K562 (cell line): ENCODE measurements at regions not wholly inside any gene's neighbourhood (a gene's known extent, or its start where the extent isn't known, plus 50 kb on each side); places are given as distances from the start of the nearest gene placed in this dataset.

Experiments
- ATAC-seq: fragments of 200-7000 bp; cut with Tn5 transposase; 3 replicates; pipeline ENCODE4 v1.9.1; 2020; ENCODE audit warnings: moderate library complexity
- BruUV-seq: library from RNA; stranded (reverse); fragments of 400-500 nt; replicated peaks from 2 replicates; lab custom pipeline; 2021; lab: Mats Ljungman, UMichigan
- CTCF ChIA-PET: fragments of 300-600 bp; formaldehyde crosslinking; extraction: SDS; loops from one replicate; lab custom pipeline; 2021; ENCODE audit warnings: low intra/inter-chr PET ratio; lab: Yijun Ruan, JAX
- POLR2A ChIA-PET: fragments of 300-600, 350-650 bp; sonication (Branson Sonifier 250); formaldehyde crosslinking; extraction: SDS; loops from one replicate; lab custom pipeline; 2021; ENCODE audit warnings: antibody characterized with exemption, inconsistent platforms; lab: Yijun Ruan, JAX
- DNase-seq, 4 experiments: peaks; one replicate each; pipeline versions ENCODE4 v3.0.0 to v3.0.0-alpha.2; 2011 to 2018; ENCODE audit warnings: low spot score in 3 of 4, mixed read lengths in 3 of 4; ENCODE audit errors: extremely low read depth in 1 of 4
- FAIRE-seq: peaks from 2 replicates; lab custom pipeline; 2011; peaks lifted over from hg19 to GRCh38; lab: Jason Lieb, UNC
- H2AFZ ChIP-seq: 2 replicates; pipeline ENCODE4 v1.6.0; 2011; ENCODE audit warnings: low read depth, low read length, control low read depth, inconsistent platforms
- H3K27ac ChIP-seq: fragments of 200-600 bp; 3 replicates; pipeline ENCODE4 v1.8.0; 2011; ENCODE audit warnings: low read depth, mild to moderate bottlenecking, control low read depth, inconsistent platforms, low read length, moderate library complexity, mixed read lengths; ENCODE audit errors: extremely low read depth
- H3K27me3 ChIP-seq, 2 experiments: fragments of 300-600 bp in 1 of 2; 2 replicates in 1 of 2; 3 replicates in 1 of 2; pipeline versions ENCODE4 v1.6.0 to v1.8.0; 2011; ENCODE audit warnings: inconsistent platforms in 2 of 2, low read length in 2 of 2, mild to moderate bottlenecking in 1 of 2, mixed read lengths in 1 of 2, moderate library complexity in 1 of 2; ENCODE audit not compliant: control insufficient read depth in 2 of 2, insufficient read depth in 2 of 2
- H3K36me3 ChIP-seq: fragments of 300-600 bp; 3 replicates; pipeline ENCODE4 v1.8.0; 2011; ENCODE audit warnings: mild to moderate bottlenecking, low read length, inconsistent platforms; ENCODE audit not compliant: control insufficient read depth, insufficient read depth
- H3K4me1 ChIP-seq, 2 experiments: fragments of 200-600 bp in 1 of 2; replicated peaks in 1 of 2; 2 replicates in 1 of 2; 3 replicates in 1 of 2; pipeline versions ENCODE4 v1.5.1 to v1.8.0; 2011; ENCODE audit warnings: inconsistent platforms in 2 of 2, low read length in 2 of 2, mild to moderate bottlenecking in 1 of 2, mixed read lengths in 1 of 2, moderate library complexity in 1 of 2; ENCODE audit not compliant: control insufficient read depth in 2 of 2, insufficient read depth in 2 of 2
- H3K4me2 ChIP-seq: 2 replicates; pipeline ENCODE4 v1.6.1; 2011; ENCODE audit warnings: low read length, control low read depth, inconsistent platforms, mixed read lengths; ENCODE audit not compliant: insufficient read depth
- H3K4me3 ChIP-seq: fragments of 200-600 bp; sonication (generic), shearing (Covaris generic); 2 replicates; pipeline ENCODE4 v1.5.1; 2016; ENCODE audit warnings: control low read depth, inconsistent platforms
- H3K79me2 ChIP-seq: fragments of 200-600 bp; 3 replicates; pipeline ENCODE4 v1.8.0; 2011; ENCODE audit warnings: low read length, inconsistent platforms; ENCODE audit not compliant: control insufficient read depth, insufficient read depth
- H3K9ac ChIP-seq, 2 experiments: 2 replicates each; pipeline versions ENCODE4 v1.6.0 to v1.6.1; 2011; ENCODE audit warnings: low read depth in 2 of 2, low read length in 2 of 2, control low read depth in 1 of 2, inconsistent platforms in 1 of 2, mild to moderate bottlenecking in 1 of 2, mixed read lengths in 1 of 2; ENCODE audit not compliant: insufficient read depth in 1 of 2
- H3K9me1 ChIP-seq: one replicate; pipeline ENCODE4 v1.6.0; 2011; ENCODE audit warnings: inconsistent platforms, mild to moderate bottlenecking, low read length, moderate library complexity; ENCODE audit not compliant: control insufficient read depth, insufficient read depth
- H3K9me3 ChIP-seq: replicated peaks from 2 replicates; pipeline ENCODE4 v1.5.1; 2011; ENCODE audit warnings: low read depth, low read length, inconsistent platforms; ENCODE audit not compliant: control insufficient read depth, insufficient read depth
- H4K20me1 ChIP-seq: replicated peaks from 2 replicates; pipeline ENCODE4 v1.6.1; 2011; ENCODE audit warnings: low read length, inconsistent platforms, mixed read lengths; ENCODE audit not compliant: control insufficient read depth, insufficient read depth
- CREB3 ChIP-seq: fragments of 450-650 bp; conservative IDR thresholded peaks from 2 replicates; pipeline ENCODE4 v1.6.1; 2016; ENCODE audit warnings: missing genetic modification characterization, low read depth, mild to moderate bottlenecking, missing compliant biosample characterization, moderate library complexity
- ELK1 ChIP-seq: sonication (generic); formaldehyde crosslinking; IDR thresholded peaks from 2 replicates; pipeline ENCODE4 v1.8.1; 2022; ENCODE audit warnings: missing genetic modification reagents
- ETS2 ChIP-seq: IDR thresholded peaks from 2 replicates; pipeline ENCODE4 v1.6.1; 2016; ENCODE audit warnings: borderline replicate concordance, missing genetic modification characterization, mild to moderate bottlenecking, moderate library complexity, missing compliant biosample characterization; ENCODE audit not compliant: poor library complexity, severe bottlenecking
- FOSL1 ChIP-seq: fragments of 200-800 bp; sonication (Bioruptor generic); conservative IDR thresholded peaks from 2 replicates; pipeline ENCODE4 v1.6.1; 2016; ENCODE audit warnings: missing genetic modification characterization, missing compliant biosample characterization
- FOXA3 ChIP-seq, 2 experiments: fragments of 450-650 bp in 1 of 2; sonication (generic) in 1 of 2; formaldehyde crosslinking; IDR thresholded peaks in 1 of 2; conservative IDR thresholded peaks in 1 of 2; 2 replicates each; pipeline versions ENCODE4 v1.4.0 to v1.8.0; 2020 to 2022; ENCODE audit warnings: mild to moderate bottlenecking in 2 of 2, missing genetic modification reagents in 1 of 2
- GABPB2 ChIP-seq: fragments of 250-450 bp; sonication (Bioruptor Pico); conservative IDR thresholded peaks from 2 replicates; pipeline ENCODE4 v1.5.1; 2021; ENCODE audit warnings: mild to moderate bottlenecking
- HSF4 ChIP-seq: fragments of 250-450 bp; sonication (Bioruptor Pico); IDR thresholded peaks from 2 replicates; pipeline ENCODE4 v2.1.2; 2022; ENCODE audit warnings: mild to moderate bottlenecking, moderate library complexity, borderline replicate concordance
- POLR3G ChIP-seq: IDR thresholded peaks from 2 replicates; pipeline ENCODE4 v1.6.1; 2011; ENCODE audit not compliant: insufficient read length, insufficient replicate concordance; ENCODE audit errors: extremely low read depth
- PRMT5 ChIP-seq: sonication (generic); formaldehyde crosslinking; IDR thresholded peaks from 2 replicates; pipeline ENCODE4 v1.5.0; 2020; ENCODE audit warnings: missing genetic modification reagents
- RBFOX2 ChIP-seq: fragments of 200-400 bp; formaldehyde crosslinking; IDR thresholded peaks from 2 replicates; pipeline ENCODE4 v1.6.1; 2017; ENCODE audit warnings: low read depth, mild to moderate bottlenecking, low read length, moderate library complexity
- THRAP3 ChIP-seq: fragments of 450-650 bp; IDR thresholded peaks from 2 replicates; pipeline ENCODE4 v1.6.1; 2016; ENCODE audit warnings: mild to moderate bottlenecking, inconsistent platforms, borderline replicate concordance
- XRCC4 ChIP-seq: IDR thresholded peaks from one replicate; pipeline ENCODE4 v1.6.1; 2011; ENCODE audit not compliant: insufficient read depth, insufficient read length; ENCODE audit errors: extremely low read depth
- ZNF121 ChIP-seq: sonication (generic); formaldehyde crosslinking; conservative IDR thresholded peaks from 2 replicates; pipeline ENCODE4 v1.8.0; 2022; ENCODE audit warnings: missing genetic modification reagents
- ZNF239 ChIP-seq: fragments of 250-450 bp; sonication (Bioruptor Pico); IDR thresholded peaks from 2 replicates; pipeline ENCODE4 v1.4.0; 2020; ENCODE audit warnings: mild to moderate bottlenecking
- ZNF311 ChIP-seq: fragments of 250-450 bp; sonication (Bioruptor Pico); IDR thresholded peaks from 2 replicates; pipeline ENCODE4 v1.4.0; 2020; ENCODE audit warnings: mild to moderate bottlenecking, moderate library complexity
- whole genome bisulfite sequencing: fragments of 100-300 bp; shearing (Covaris generic); methylation state at CpG from one replicate; pipeline ENCODE4 v1.1.6; 2016; ENCODE audit warnings: low coverage, mixed read lengths; ENCODE audit not compliant: insufficient coverage; ENCODE audit errors: missing lambda C conversion rate; 5-methylcytosine and 5-hydroxymethylcytosine counted together
- in situ Hi-C: fragments of 300-500 bp; cut with MboI; formaldehyde crosslinking; loops from 4 replicates; pipeline ENCODE4 v1.15.0; 2018; ENCODE audit warnings: inconsistent platforms, mixed read lengths
- intact Hi-C: fragments of 100-400 bp; cut with micrococcal nuclease; formaldehyde crosslinking; loops from 2 replicates; pipeline ENCODE4 v1.14.2; 2022

DNA sequence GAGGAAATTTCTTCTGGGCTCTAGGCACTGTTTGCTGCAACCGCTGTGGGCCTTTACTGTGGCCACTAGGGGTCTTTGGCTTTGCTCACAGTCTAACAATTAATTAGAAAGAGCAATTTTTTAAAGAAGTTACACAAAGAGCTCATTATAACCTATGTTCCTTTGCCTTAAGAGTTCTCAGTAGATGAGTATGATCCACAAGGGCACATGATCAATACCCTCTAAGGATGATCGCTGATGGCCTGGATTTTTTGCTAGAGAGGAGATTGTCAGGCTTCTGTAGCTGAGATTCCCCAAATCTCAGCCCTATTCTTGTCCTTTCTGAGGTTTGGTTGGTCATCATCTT, 80.8 kb upstream of the RHOBTB1 start (continued):
- 0 out of 2 replicates have a peak, but pooled peaks have one; percentile 8 for TF ChIP-seq FOSL1

GRCh38 chr10:61024151-61024855, 80.3 kb upstream of the RHOBTB1 start:
- no peak for FAIRE-seq
- no peak overlapping the region for H3K9ac ChIP-seq
- CTCF ChIA-PET: no interaction called here

DNA sequence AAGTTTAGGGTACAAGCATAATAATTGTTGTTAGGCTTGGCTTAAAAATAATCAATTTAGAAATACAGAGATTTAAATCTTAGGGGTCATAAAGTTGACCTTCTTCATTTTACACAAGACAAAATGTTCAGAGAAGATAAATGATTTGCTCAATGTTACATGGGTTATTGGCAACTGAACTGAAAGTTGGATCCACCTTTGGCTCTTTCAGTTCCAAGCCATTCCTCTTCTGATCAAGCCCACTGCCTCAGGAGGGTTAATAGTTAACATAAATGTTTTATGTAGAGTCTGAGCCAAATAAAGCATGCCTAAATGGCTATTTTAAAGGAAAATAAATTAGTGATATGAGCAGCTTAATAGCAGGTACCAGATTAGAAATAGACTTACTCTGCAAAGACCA, 79.1 kb upstream of the RHOBTB1 start:
- TF ChIP-seq CREB3 (tag) (no peak), GABPB2 (no peak), ELK1 (CRISPR knock-in tag) (no peak), ZNF311 (CRISPR knock-in tag) (no peak), PRMT5 (CRISPR knock-in tag) (no peak), ETS2 (tag) (no peak), XRCC4 (no peak), THRAP3 (no peak), ZNF239 (CRISPR knock-in tag) (no peak)
- Histone ChIP-seq H3K27ac (no peak overlapping the region), H2AFZ (no peak overlapping the region), H3K36me3 (no peaks in the 10 kb centered on the region), H3K9me3 (no peaks in the 10 kb centered on the region), H3K79me2 (no peaks in the 10 kb centered on the region), H3K4me1 (no peaks in the 10 kb centered on the region), H3K9me1 (no peaks in the 10 kb centered on the region), H4K20me1 (no peaks in the 10 kb centered on the region), H3K27me3 (no peaks in the 10 kb centered on the region; a peak in 1 of 5 replicates), H3K9ac (no peak overlapping the region), H3K4me2 (no peak overlapping the region), H3K4me3 (no peak overlapping the region)
- FAIRE-seq: no peak
- in situ Hi-C loops: no loop called here
- no TSS peak for BruUV-seq
- ChIA-PET POLR2A (interaction anchor here (1.0 kb wide), 1 partner anchor 21 kb away, joined by 3 read pairs; no protein-coding TSS in a partner anchor), CTCF (no interaction called here)
- DNase-seq: no peak
- intact Hi-C loops: no loop called here
- no peak for ATAC-seq

More at GRCh38 chr10:61024151-61024855, 80.3 kb upstream of the RHOBTB1 start:
- Histone ChIP-seq H3K9me1 (no peaks in the 10 kb centered on the region), H4K20me1 (no peaks in the 10 kb centered on the region), H3K27ac (no peak overlapping the region), H3K4me1 (no peaks in the 10 kb centered on the region), H3K9me3 (no peaks in the 10 kb centered on the region), H3K4me3 (no peak overlapping the region), H2AFZ (no peak overlapping the region), H3K36me3 (no peaks in the 10 kb centered on the region), H3K79me2 (no peaks in the 10 kb centered on the region), H3K4me2 (no peak overlapping the region), H3K27me3 (peaks cover 0 to 4% of the 10 kb centered on the region in 2 experiments; a peak in 2 of 5 replicates)
- TF ChIP-seq POLR3G: no peak
- no peak for TF ChIP-seq HSF4 (CRISPR knock-in tag)
- TF ChIP-seq FOXA3 (CRISPR knock-in tag; conservative IDR thresholded peaks at IDR 0.05 in 1 of 2, IDR thresholded peaks at IDR 0.05 in 1 of 2): no peak
- no peak for TF ChIP-seq ZNF121 (CRISPR knock-in tag)
- TF ChIP-seq RBFOX2: no peak
- BruUV-seq: no TSS peak
- ATAC-seq: no peak
- intact Hi-C loops (no loop called here), in situ Hi-C loops (no loop called here)
- DNase-seq: no peak
- POLR2A ChIA-PET: no interaction called here
- WGBS: 0% methylated on average over 1 of the region's 1 CpG
